ENCODE measurements at regions not wholly inside any gene's neighbourhood (a gene's known extent, or its start where the extent isn't known, plus 50 kb on each side); places are given as distances from the start of the nearest gene placed in this dataset.

- no peak overlapping the region for H3K4me3 Mint-ChIP-seq
- DNase-seq (no peak), ATAC-seq (no peak)
- H3K36me3 ChIP-seq (ENCODE audit: control insufficient read depth, insufficient read depth, low read length): no peaks in the 10 kb centered on the region
- H3K27me3 ChIP-seq (ENCODE audit: control insufficient read depth, insufficient read depth, low read length): no peaks in the 10 kb centered on the region
- H3K9me3 Mint-ChIP-seq: no peaks in the 10 kb centered on the region
- no CpG with 5 or more reads among the region's 1 CpG for WGBS (ENCODE audit: insufficient coverage)
- no peak for TF ChIP-seq CTCF (IDR thresholded peaks at IDR 0.05)
- H3K4me3 ChIP-seq (ENCODE audit: low read length): no peak overlapping the region
- no peaks in the 10 kb centered on the region for H3K9me3 ChIP-seq (ENCODE audit: control insufficient read depth, insufficient read depth, low read length)
- peaks cover 3 to 16% of the 10 kb centered on the region in 2 donors for H3K27me3 Mint-ChIP-seq (ENCODE audit: low read depth in 2 of 2)
- H3K27ac Mint-ChIP-seq: no peak overlapping the region
- intact Hi-C loops (cut with micrococcal nuclease): no loop called here
- H3K4me1 ChIP-seq (ENCODE audit: control insufficient read depth, insufficient read depth, low read length): no peaks in the 10 kb centered on the region
- H3K36me3 Mint-ChIP-seq: no peaks in the 10 kb centered on the region
- no peak overlapping the region for H3K27ac ChIP-seq (ENCODE audit: low read length)
- no peaks in the 10 kb centered on the region for H3K4me1 Mint-ChIP-seq
Observed at GRCh38 chr17:15029469-15029868, 235.7 kb downstream of the PMP22 start.

DNA sequence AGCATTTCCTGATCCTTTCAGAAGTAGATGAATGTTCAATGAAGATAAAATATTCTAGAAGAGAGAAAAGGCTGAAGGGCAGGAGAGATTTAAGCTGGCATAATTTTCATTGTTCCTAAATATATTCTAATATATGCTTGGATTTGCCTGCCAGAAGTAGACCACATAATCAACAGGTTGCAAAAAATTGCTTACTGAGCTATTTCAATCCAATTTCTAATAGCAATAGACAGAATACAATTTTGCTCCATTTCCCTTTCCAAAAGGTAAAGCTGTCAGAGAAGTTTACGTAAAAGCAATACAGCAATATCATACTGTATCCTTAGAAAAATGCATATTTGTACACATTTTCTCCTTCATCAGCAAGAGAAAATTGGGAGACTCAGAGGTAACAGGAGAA lies 237.3 kb downstream of the PMP22 start:
- no peak for ATAC-seq
- Mint-ChIP-seq H3K9me3 (no peaks in the 10 kb centered on the region), H3K36me3 (no peaks in the 10 kb centered on the region), H3K4me1 (no peaks in the 10 kb centered on the region), H3K27me3 (ENCODE audit: low read depth in 2 of 2) (peaks cover 5 to 13% of the 10 kb centered on the region in 2 donors), H3K27ac (no peak overlapping the region), H3K4me3 (no peak overlapping the region)
- Histone ChIP-seq H3K9me3 (ENCODE audit: control insufficient read depth, insufficient read depth, low read length) (no peaks in the 10 kb centered on the region), H3K36me3 (ENCODE audit: control insufficient read depth, insufficient read depth, low read length) (no peaks in the 10 kb centered on the region), H3K27ac (ENCODE audit: low read length) (no peak overlapping the region), H3K27me3 (ENCODE audit: control insufficient read depth, insufficient read depth, low read length) (no peaks in the 10 kb centered on the region), H3K4me1 (ENCODE audit: control insufficient read depth, insufficient read depth, low read length) (no peaks in the 10 kb centered on the region), H3K4me3 (ENCODE audit: low read length) (no peak overlapping the region)
- intact Hi-C loops (cut with micrococcal nuclease): no loop called here
- no peak for TF ChIP-seq CTCF (IDR thresholded peaks at IDR 0.05)
- WGBS (ENCODE audit: insufficient coverage): no CpG with 5 or more reads among the region's 1 CpG
- no peak for DNase-seq

- H3K36me3 Mint-ChIP-seq: no peaks in the 10 kb centered on the region
- H3K27ac ChIP-seq (ENCODE audit: low read length): no peak overlapping the region
- H3K27me3 ChIP-seq (ENCODE audit: control insufficient read depth, insufficient read depth, low read length): no peaks in the 10 kb centered on the region
- DNase-seq: no peak
- no peaks in the 10 kb centered on the region for H3K9me3 Mint-ChIP-seq
- no peak overlapping the region for H3K27ac Mint-ChIP-seq
- ATAC-seq: no peak
- WGBS (ENCODE audit: insufficient coverage): 80% methylated on average over 1 of the region's 2 CpGs
- no peak overlapping the region for H3K4me3 Mint-ChIP-seq
- intact Hi-C loops (cut with micrococcal nuclease): no loop called here
- H3K9me3 ChIP-seq (ENCODE audit: control insufficient read depth, insufficient read depth, low read length): no peaks in the 10 kb centered on the region
- no peaks in the 10 kb centered on the region for H3K4me1 ChIP-seq (ENCODE audit: control insufficient read depth, insufficient read depth, low read length)
- no peak for TF ChIP-seq CTCF (IDR thresholded peaks at IDR 0.05)
- no peaks in the 10 kb centered on the region for H3K4me1 Mint-ChIP-seq
- H3K4me3 ChIP-seq (ENCODE audit: low read length): no peak overlapping the region
- H3K27me3 Mint-ChIP-seq (ENCODE audit: low read depth in 2 of 2): peaks cover 2 to 7% of the 10 kb centered on the region in 2 donors
- H3K36me3 ChIP-seq (ENCODE audit: control insufficient read depth, insufficient read depth, low read length): no peaks in the 10 kb centered on the region
Observed at GRCh38 chr17:15026088-15026487, 239.0 kb downstream of the PMP22 start.

DNA sequence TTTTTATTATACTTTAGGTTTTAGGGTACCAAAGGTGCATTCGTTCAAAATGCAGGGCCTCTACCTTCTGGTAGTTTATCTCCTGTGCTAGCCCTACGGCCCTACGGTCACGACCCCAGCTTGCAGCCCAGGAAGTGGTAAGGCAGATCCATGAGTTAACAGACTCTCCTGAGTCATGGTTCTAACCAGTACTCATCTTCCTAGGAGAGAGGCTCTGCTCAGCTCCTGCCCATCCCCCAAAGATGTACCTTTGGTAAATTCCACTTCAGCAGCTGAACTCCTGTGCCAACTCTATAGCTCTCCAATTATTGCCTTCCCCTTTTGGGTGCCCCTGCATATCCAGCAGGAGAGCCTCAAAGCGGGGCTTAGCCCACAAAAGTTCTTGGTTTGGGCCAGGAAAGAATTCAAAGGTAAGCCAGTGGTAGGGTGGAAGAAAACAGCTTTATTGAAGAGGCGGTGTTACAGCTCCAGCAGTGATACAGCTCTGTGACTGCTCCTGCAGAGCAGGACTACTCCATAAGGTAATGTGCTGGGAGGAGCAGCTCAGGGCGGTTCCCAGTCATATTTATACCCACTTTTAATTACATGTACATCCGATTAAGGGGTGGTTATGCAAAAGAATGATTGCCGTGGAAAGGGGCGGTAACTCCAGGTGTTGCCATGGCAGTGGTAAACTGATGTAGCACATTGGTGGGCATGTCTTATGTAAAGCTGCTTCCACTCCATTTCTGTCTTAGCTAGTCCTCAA lies 241.4 kb downstream of the PMP22 start:
- ATAC-seq: no peak
- peaks cover 2 to 7% of the 10 kb centered on the region in 2 donors for H3K27me3 Mint-ChIP-seq (ENCODE audit: low read depth in 2 of 2)
- no peaks in the 10 kb centered on the region for H3K36me3 Mint-ChIP-seq
- TF ChIP-seq CTCF (IDR thresholded peaks at IDR 0.05): no peak
- intact Hi-C loops (cut with micrococcal nuclease): no loop called here
- Histone ChIP-seq H3K27ac (ENCODE audit: low read length) (no peak overlapping the region), H3K9me3 (ENCODE audit: control insufficient read depth, insufficient read depth, low read length) (no peaks in the 10 kb centered on the region), H3K4me1 (ENCODE audit: control insufficient read depth, insufficient read depth, low read length) (no peaks in the 10 kb centered on the region), H3K36me3 (ENCODE audit: control insufficient read depth, insufficient read depth, low read length) (no peaks in the 10 kb centered on the region), H3K4me3 (ENCODE audit: low read length) (no peak overlapping the region), H3K27me3 (ENCODE audit: control insufficient read depth, insufficient read depth, low read length) (no peaks in the 10 kb centered on the region)
- no peak for DNase-seq
- no peaks in the 10 kb centered on the region for H3K9me3 Mint-ChIP-seq
- H3K4me3 Mint-ChIP-seq: no peak overlapping the region
- WGBS (ENCODE audit: insufficient coverage): 91% methylated on average over 9 of the region's 10 CpGs
- no peak overlapping the region for H3K27ac Mint-ChIP-seq
- H3K4me1 Mint-ChIP-seq: no peaks in the 10 kb centered on the region

All from natural killer cell (primary cell).